MM.1S (cell line): ENCODE measurements at regions not wholly inside any gene's neighbourhood (a gene's known extent, or its start where the extent isn't known, plus 50 kb on each side); places are given as distances from the start of the nearest gene placed in this dataset.

ENCODE experiments used
- EZH2 ChIP-seq: fragments of 300-600 bp; sonication (generic); optimal IDR thresholded peaks from 2 replicates; pipeline ENCODE3; 2017; ENCODE audit warnings: low read depth, mild to moderate bottlenecking, antibody characterized with exemption, low read length, mixed read lengths
- TF ChIP-seq, protein P1 (sequence below): fragments of 300-600 bp; sonication (generic); IDR thresholded peaks from 2 replicates; pipeline ENCODE4 v1.5.1; 2016; ENCODE audit warnings: antibody characterized with exemption, low read length, mixed read lengths

DNA sequence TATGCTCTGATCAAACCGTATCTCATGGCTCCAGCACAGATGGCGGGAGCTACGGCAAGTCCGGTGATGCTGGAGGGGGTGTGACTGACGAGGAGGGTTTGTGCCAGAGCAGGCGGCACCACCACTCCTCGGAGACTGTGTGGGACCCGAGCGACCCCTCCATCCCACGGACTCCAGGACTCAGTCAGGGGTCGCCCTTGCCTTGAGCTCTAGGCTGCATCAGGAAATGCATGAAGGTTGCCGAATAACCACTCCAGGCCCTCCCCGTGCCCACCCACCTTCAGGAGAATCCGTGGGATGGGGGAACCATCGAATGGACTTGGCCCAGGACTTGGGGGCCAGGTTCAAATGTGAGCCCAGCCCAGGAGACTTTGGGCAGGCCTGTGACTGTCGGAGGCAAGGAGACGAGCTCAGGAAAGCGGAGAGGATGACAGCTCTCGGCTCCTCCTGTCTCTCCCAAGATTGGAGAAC is 60.2 kb upstream of the ZNF469 start:
- TF ChIP-seq, protein P1, sequence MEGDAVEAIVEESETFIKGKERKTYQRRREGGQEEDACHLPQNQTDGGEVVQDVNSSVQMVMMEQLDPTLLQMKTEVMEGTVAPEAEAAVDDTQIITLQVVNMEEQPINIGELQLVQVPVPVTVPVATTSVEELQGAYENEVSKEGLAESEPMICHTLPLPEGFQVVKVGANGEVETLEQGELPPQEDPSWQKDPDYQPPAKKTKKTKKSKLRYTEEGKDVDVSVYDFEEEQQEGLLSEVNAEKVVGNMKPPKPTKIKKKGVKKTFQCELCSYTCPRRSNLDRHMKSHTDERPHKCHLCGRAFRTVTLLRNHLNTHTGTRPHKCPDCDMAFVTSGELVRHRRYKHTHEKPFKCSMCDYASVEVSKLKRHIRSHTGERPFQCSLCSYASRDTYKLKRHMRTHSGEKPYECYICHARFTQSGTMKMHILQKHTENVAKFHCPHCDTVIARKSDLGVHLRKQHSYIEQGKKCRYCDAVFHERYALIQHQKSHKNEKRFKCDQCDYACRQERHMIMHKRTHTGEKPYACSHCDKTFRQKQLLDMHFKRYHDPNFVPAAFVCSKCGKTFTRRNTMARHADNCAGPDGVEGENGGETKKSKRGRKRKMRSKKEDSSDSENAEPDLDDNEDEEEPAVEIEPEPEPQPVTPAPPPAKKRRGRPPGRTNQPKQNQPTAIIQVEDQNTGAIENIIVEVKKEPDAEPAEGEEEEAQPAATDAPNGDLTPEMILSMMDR: no peak
- no peak for TF ChIP-seq EZH2
